ENCODE measurements at regions not wholly inside any gene's neighbourhood (a gene's known extent, or its start where the extent isn't known, plus 50 kb on each side); places are given as distances from the start of the nearest gene placed in this dataset.

DNA sequence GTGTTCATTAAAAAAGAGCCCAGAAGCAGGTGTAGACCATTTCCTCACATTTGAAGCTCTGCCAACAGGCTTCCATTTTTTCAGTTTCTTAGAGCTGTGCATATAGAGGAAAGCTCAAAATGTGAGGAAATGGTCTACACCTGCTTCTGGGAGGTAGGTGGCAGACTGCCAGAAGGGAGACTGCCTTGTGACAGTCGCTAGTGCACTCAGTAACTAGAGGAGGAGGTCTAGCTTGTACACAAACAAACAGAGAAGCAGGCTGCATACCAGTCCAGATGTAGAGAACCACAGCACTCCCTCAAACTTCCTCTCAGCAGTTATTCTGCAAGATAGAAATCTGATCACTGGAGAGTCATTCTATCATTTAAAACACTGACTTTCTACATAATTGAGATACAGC, 800.2 kb downstream of the EFNB2 start:
- H3K9me3 ChIP-seq, result no peaks in the 10 kb centered on the region
- DNase-seq (ENCODE audit: extremely low spot score), result no peak
- H3K36me3 ChIP-seq, result no peaks in the 10 kb centered on the region
- TF ChIP-seq CTCF (IDR thresholded peaks at IDR 0.05) (no peak), POLR2AphosphoS5 (IDR thresholded peaks at IDR 0.05) (no peak), POLR2A (IDR thresholded peaks at IDR 0.05; ENCODE audit: low read depth) (no peak), EP300 (IDR thresholded peaks at IDR 0.05) (no peak)
- intact Hi-C loops (cut with DNase I), result no loop called here
- no peak overlapping the region for H3K4me3 ChIP-seq
- WGBS, result 43% methylated on average over 1 of the region's 1 CpG
- H3K27me3 ChIP-seq, result no peaks in the 10 kb centered on the region
- no peaks in the 10 kb centered on the region for H3K4me1 ChIP-seq
- H3K27ac ChIP-seq (replicated peaks in 1 of 4), result no peak overlapping the region

DNA sequence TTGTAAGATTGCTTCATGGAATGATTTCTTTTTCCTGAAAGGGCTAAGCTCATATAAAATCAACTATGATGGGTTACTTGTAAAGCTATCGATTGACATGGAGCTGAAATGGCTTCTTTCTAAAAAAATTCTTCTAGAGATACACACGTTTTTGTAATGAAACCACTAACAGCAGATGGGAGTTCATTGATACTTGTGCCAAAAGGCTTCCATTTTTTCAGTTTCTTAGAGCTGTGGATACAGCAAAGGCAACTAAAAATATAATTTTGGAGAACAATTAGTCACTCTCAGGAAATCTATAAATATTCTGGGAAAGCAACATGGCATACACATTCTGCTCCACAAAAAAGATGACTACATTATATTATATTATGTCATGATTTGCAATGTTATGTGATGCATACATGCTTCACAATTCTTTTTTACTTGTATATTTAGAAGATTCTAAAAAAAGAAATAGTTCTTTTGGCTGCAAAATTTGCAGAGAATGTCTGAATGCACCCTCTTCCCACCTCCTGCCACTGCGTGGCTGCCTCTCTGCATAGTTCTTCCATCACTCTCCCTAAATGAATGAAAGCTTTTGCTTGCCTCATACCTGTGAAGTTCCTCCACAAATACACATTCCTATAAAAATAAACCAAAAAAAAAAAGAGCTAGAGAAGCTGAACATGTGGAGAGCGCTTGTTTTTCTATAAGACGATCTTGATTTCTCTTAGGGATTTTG, 802.5 kb downstream of the EFNB2 start:
- no peaks in the 10 kb centered on the region for H3K9me3 ChIP-seq

GRCh38 chr13:105725887-105726286, 809.6 kb downstream of the EFNB2 start:
- Histone ChIP-seq H3K27me3 (no peaks in the 10 kb centered on the region), H3K36me3 (no peaks in the 10 kb centered on the region), H3K9me3 (no peaks in the 10 kb centered on the region), H3K4me1 (no peaks in the 10 kb centered on the region), H3K27ac (replicated peaks in 1 of 4) (no peak overlapping the region), H3K4me3 (no peak overlapping the region)
- DNase-seq (ENCODE audit: extremely low spot score), result no peak
- no peak for TF ChIP-seq POLR2A (IDR thresholded peaks at IDR 0.05; ENCODE audit: low read depth)
- no peak for TF ChIP-seq CTCF (IDR thresholded peaks at IDR 0.05)
- TF ChIP-seq POLR2AphosphoS5 (IDR thresholded peaks at IDR 0.05), result no peak
- TF ChIP-seq EP300 (IDR thresholded peaks at IDR 0.05), result no peak
- WGBS, result 92% methylated on average over 6 of the region's 8 CpGs
- intact Hi-C loops (cut with DNase I), result no loop called here

More for the DNA sequence above, 802.5 kb downstream of the EFNB2 start:
- TF ChIP-seq POLR2A (IDR thresholded peaks at IDR 0.05; ENCODE audit: low read depth), result no peak
- TF ChIP-seq POLR2AphosphoS5 (IDR thresholded peaks at IDR 0.05), result no peak
- no peak for TF ChIP-seq CTCF (IDR thresholded peaks at IDR 0.05)
- no peak for TF ChIP-seq EP300 (IDR thresholded peaks at IDR 0.05)
- DNase-seq (ENCODE audit: extremely low spot score), result no peak
- H3K4me1 ChIP-seq, result no peaks in the 10 kb centered on the region
- WGBS, result 81% methylated on average over 5 of the region's 5 CpGs
- H3K36me3 ChIP-seq, result no peaks in the 10 kb centered on the region
- H3K27ac ChIP-seq (replicated peaks in 1 of 4), result no peak overlapping the region
- no peaks in the 10 kb centered on the region for H3K27me3 ChIP-seq
- intact Hi-C loops (cut with DNase I), result no loop called here
- H3K4me3 ChIP-seq, result no peak overlapping the region

DNA sequence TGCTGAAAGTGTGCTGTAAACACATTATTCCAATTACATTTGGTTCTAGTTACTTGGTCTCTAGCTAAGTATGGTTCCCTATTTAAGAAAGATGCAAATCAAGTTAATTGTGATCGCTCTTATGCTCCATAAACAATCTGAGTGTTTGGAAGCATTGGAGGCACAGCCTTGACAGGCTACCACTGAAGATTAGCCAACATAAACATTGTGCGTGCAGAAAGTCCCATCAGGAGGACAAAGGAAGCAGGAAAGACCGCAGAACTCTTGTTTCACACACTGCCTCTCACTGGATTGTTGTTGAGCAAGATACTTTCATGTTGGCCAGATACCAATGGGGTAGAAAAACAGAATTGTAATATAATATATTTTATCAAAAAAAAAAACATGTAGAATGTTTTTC, 814.4 kb downstream of the EFNB2 start:
- no peaks in the 10 kb centered on the region for H3K9me3 ChIP-seq
- 47% methylated on average over 3 of the region's 3 CpGs for WGBS
- H3K4me3 ChIP-seq, result no peak overlapping the region
- TF ChIP-seq POLR2AphosphoS5 (IDR thresholded peaks at IDR 0.05), result no peak
- TF ChIP-seq POLR2A (IDR thresholded peaks at IDR 0.05; ENCODE audit: low read depth), result no peak
- no peak for TF ChIP-seq EP300 (IDR thresholded peaks at IDR 0.05)
- no peak for TF ChIP-seq CTCF (IDR thresholded peaks at IDR 0.05)
- no peaks in the 10 kb centered on the region for H3K27me3 ChIP-seq
- no peak overlapping the region for H3K27ac ChIP-seq (replicated peaks in 1 of 4)
- DNase-seq (ENCODE audit: extremely low spot score), result no peak
- no peaks in the 10 kb centered on the region for H3K4me1 ChIP-seq
- intact Hi-C loops (cut with DNase I), result no loop called here
- H3K36me3 ChIP-seq, result no peaks in the 10 kb centered on the region

DNA sequence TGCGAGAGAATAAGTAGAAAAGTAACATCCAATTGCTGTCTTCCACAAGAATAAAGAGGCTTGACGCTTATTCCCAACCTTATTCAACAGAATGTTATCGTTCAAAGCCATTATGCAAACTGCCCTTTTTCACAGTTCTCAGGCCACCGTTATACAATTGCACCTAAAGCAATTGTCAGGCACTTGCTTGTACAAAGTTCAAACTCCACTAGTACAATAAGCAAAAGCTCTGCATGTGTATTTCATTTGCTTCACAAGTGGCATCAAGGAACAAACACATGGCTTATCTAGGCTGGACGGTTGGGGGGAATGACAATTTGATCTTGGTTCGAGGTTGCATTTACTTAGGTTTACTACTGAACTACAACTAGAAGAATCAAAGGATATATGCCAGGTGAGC, 815.6 kb downstream of the EFNB2 start:
- Histone ChIP-seq H3K9me3 (no peaks in the 10 kb centered on the region), H3K36me3 (no peaks in the 10 kb centered on the region), H3K4me1 (no peaks in the 10 kb centered on the region), H3K4me3 (no peak overlapping the region), H3K27me3 (no peaks in the 10 kb centered on the region), H3K27ac (replicated peaks in 1 of 4) (no peak overlapping the region)
- intact Hi-C loops (cut with DNase I), result no loop called here
- 91% methylated on average over 6 of the region's 6 CpGs for WGBS
- DNase-seq (ENCODE audit: extremely low spot score), result no peak
- TF ChIP-seq POLR2AphosphoS5 (IDR thresholded peaks at IDR 0.05) (no peak), EP300 (IDR thresholded peaks at IDR 0.05) (no peak), POLR2A (IDR thresholded peaks at IDR 0.05; ENCODE audit: low read depth) (no peak), CTCF (IDR thresholded peaks at IDR 0.05) (no peak)

Measured in esophagus muscularis mucosa (tissue), 4 donors.